Medulla oblongata (tissue), 1 donor: ENCODE measurements at regions not wholly inside any gene's neighbourhood (a gene's known extent, or its start where the extent isn't known, plus 50 kb on each side); places are given as distances from the start of the nearest gene placed in this dataset.

ENCODE experiments used
- DNase-seq: peaks from one replicate; pipeline ENCODE4 v3.0.0-alpha.2; 2015; ENCODE audit errors: extremely low spot score

GRCh38 chr7:27364344-27364758, 121.7 kb downstream of the EVX1 start:
- peak; percentile 61 for DNase-seq

- no peak for DNase-seq
Measured at GRCh38 chr7:27367179-27367932, 124.8 kb downstream of the EVX1 start.

- DNase-seq, result no peak
Measured at GRCh38 chr7:27367933-27368549, 125.4 kb downstream of the EVX1 start.

GRCh38 chr7:27374958-27375841, 132.6 kb downstream of the EVX1 start:
- no peak for DNase-seq

GRCh38 chr7:27375958-27376357, 133.4 kb downstream of the EVX1 start:
- DNase-seq, result no peak

- no peak for DNase-seq
Measured at GRCh38 chr7:27377988-27378387, 135.4 kb downstream of the EVX1 start.

GRCh38 chr7:27382307-27382706, 139.7 kb downstream of the EVX1 start:
- DNase-seq, result no peak

- DNase-seq, result no peak
Measured at GRCh38 chr7:27386581-27386980, 144.0 kb downstream of the EVX1 start.

GRCh38 chr7:27387864-27388263, 145.3 kb downstream of the EVX1 start:
- DNase-seq, result no peak

- DNase-seq, result no peak
Measured at GRCh38 chr7:27388561-27388960, 146.0 kb downstream of the EVX1 start.

- peak; percentile 10 for DNase-seq
Measured at GRCh38 chr7:27389496-27389895, 146.9 kb downstream of the EVX1 start.

- no peak for DNase-seq
Measured at GRCh38 chr7:27392477-27392876, 149.9 kb downstream of the EVX1 start.

GRCh38 chr7:27394871-27395270, 152.3 kb downstream of the EVX1 start:
- DNase-seq, result no peak

- DNase-seq, result no peak
Measured at GRCh38 chr7:27395626-27396025, 153.0 kb downstream of the EVX1 start.

GRCh38 chr7:27397503-27397902, 154.9 kb downstream of the EVX1 start:
- no peak for DNase-seq

GRCh38 chr7:27398851-27399250, 156.2 kb downstream of the EVX1 start:
- no peak for DNase-seq

- DNase-seq, result no peak
Measured at GRCh38 chr7:27399791-27400567, 157.4 kb downstream of the EVX1 start.

GRCh38 chr7:27405780-27406179, 163.2 kb downstream of the EVX1 start:
- no peak for DNase-seq

- no peak for DNase-seq
Measured at GRCh38 chr7:27409311-27409710, 166.7 kb downstream of the EVX1 start.

- DNase-seq, result no peak
Measured at GRCh38 chr7:27409776-27410175, 167.2 kb downstream of the EVX1 start.

GRCh38 chr7:27410812-27411544, 168.4 kb downstream of the EVX1 start:
- DNase-seq, result no peak
